Activated T-helper 2 cell treated with anti-CD3 and anti-CD28 coated beads, Interferon-gamma antibody, Interleukin-2, Interleukin-4, amounts not matched to agents 10 μg/mL and 5 μg/mL and 100 μg/mL, durations not matched to agents 14 hours and 24 hours and 36 hours (primary cell): ENCODE measurements at regions not wholly inside any gene's neighbourhood (a gene's known extent, or its start where the extent isn't known, plus 50 kb on each side); places are given as distances from the start of the nearest gene placed in this dataset.
"Not testable (repeated sequence)": the region's sequence is repeated elsewhere in the genome, so short reads cannot be mapped to it uniquely, and the experiment has no call there.

Experiments used
- DNase-seq: peaks from one replicate; pipeline ENCODE4 v3.0.0; 2021; ENCODE audit warnings: low spot score
- H3K27ac Mint-ChIP-seq: one replicate; pipeline ENCODE4 v1.8.0; 2021; ENCODE audit warnings: mixed read lengths
- H3K27me3 Mint-ChIP-seq: one replicate; pipeline ENCODE4 v1.8.0; 2021; ENCODE audit warnings: low read depth, mixed read lengths
- H3K36me3 Mint-ChIP-seq: one replicate; pipeline ENCODE4 v1.8.0; 2021; ENCODE audit warnings: low read depth, mixed read lengths
- H3K4me1 Mint-ChIP-seq: one replicate; pipeline ENCODE4 v1.8.0; 2021; ENCODE audit warnings: low read depth, mixed read lengths
- H3K4me3 Mint-ChIP-seq: one replicate; pipeline ENCODE4 v1.8.0; 2021; ENCODE audit warnings: low read depth, mild to moderate bottlenecking, moderate library complexity, mixed read lengths
- H3K9me3 Mint-ChIP-seq: one replicate; pipeline ENCODE4 v1.8.0; 2021; ENCODE audit warnings: mixed read lengths
- intact Hi-C: fragments of 100-400 bp; cut with micrococcal nuclease; formaldehyde crosslinking; loops from one replicate; pipeline ENCODE4 v1.15.1; 2023

DNA sequence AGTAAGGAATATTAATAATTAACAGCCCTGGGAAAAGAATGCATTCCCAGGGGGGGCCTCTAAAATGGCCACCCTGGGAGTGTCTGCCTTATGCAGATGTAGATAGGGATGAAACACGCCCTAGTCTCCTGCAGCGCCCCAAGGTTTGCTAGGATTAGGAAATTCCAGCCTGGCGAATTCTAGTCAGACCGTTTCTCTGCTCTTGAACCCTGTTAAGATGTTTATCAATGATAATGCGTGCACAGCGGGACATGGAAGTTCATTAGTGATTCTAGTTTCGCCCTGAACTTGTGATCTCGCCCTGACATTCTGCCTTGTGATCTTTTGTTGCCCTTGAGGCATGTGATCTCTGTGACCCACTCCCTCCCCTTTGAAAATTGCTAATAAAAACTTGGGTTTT lies 95.1 kb upstream of the UGP2 start:
- DNase-seq, H3K4me3 Mint-ChIP-seq, intact Hi-C loops, H3K4me1 Mint-ChIP-seq, H3K9me3 Mint-ChIP-seq, H3K36me3 Mint-ChIP-seq, H3K27ac Mint-ChIP-seq: not testable (repeated sequence)
- H3K27me3 Mint-ChIP-seq: peaks cover 27% of the 10 kb centered on the region

DNA sequence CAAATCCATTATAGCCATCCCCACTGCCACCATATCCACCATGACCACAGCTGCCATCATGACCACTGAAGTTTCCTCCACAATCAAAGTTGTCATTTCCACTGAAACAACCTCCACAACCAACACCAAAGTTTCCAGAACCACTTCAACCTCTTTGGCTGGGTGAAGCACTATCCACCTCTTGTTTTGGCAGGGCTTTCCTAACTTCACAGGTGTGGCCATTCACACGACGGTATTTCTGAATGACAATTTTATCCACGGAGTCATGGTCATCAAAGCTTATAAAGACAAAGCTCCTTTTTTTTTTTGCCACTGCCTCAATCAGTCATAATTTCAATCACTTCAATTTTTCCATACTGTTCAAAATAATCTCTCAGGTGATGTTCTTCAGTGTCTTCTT lies 89.8 kb upstream of the UGP2 start:
- Mint-ChIP-seq H3K36me3 (no peaks in the 10 kb centered on the region), H3K4me3 (no peak overlapping the region), H3K27ac (no peak overlapping the region), H3K9me3 (peaks cover 3% of the 10 kb centered on the region), H3K27me3 (peaks cover 22% of the 10 kb centered on the region), H3K4me1 (no peaks in the 10 kb centered on the region)
- intact Hi-C loops: no loop called here
- DNase-seq: no peak

DNA sequence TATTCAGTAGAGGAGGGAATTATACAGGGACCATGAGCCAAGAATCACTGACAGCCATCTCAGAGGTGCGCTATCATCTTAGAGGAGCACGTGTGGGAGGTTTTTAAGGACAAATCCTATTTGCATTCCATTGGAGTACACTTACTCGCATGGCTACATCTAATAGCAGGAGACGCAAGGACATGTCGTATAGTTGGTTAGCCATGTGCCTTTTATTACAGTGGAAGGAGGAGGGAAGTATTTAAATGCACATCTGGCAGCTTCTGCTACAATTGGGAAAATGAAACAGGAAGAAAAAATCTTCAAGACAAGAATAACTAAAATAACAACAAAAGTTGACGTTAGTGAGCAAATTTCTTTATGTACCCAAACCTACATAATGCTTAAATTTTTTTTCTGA lies 86.5 kb upstream of the UGP2 start:
- Mint-ChIP-seq H3K4me1 (no peaks in the 10 kb centered on the region), H3K27ac (no peak overlapping the region), H3K9me3 (no peaks in the 10 kb centered on the region), H3K4me3 (no peak overlapping the region), H3K27me3 (peaks cover 14% of the 10 kb centered on the region), H3K36me3 (no peaks in the 10 kb centered on the region)
- no peak for DNase-seq
- intact Hi-C loops: no loop called here

DNA sequence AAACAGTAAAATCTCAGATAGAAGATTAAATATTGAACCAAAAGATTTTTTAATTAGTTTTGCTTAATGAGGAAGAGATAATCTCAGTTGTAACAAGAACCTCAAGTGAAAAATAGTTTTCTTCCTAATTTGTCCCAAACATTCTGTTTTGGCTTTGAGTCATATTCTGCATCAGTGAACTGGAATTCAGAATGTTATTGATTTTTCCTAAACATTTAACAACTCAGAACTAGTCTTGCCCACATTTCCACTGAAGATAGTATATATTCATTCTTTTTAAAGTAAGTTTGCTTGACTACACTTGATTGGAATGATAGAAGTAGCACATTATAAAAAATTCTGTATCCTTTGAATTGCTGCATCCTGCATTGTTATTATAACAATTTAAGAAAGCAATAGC lies 85.7 kb upstream of the UGP2 start:
- no peak overlapping the region for H3K4me3 Mint-ChIP-seq
- no peaks in the 10 kb centered on the region for H3K36me3 Mint-ChIP-seq
- intact Hi-C loops: no loop called here
- H3K27ac Mint-ChIP-seq: no peak overlapping the region
- no peak for DNase-seq
- H3K9me3 Mint-ChIP-seq: no peaks in the 10 kb centered on the region
- H3K4me1 Mint-ChIP-seq: no peaks in the 10 kb centered on the region
- peaks cover 11% of the 10 kb centered on the region for H3K27me3 Mint-ChIP-seq

DNA sequence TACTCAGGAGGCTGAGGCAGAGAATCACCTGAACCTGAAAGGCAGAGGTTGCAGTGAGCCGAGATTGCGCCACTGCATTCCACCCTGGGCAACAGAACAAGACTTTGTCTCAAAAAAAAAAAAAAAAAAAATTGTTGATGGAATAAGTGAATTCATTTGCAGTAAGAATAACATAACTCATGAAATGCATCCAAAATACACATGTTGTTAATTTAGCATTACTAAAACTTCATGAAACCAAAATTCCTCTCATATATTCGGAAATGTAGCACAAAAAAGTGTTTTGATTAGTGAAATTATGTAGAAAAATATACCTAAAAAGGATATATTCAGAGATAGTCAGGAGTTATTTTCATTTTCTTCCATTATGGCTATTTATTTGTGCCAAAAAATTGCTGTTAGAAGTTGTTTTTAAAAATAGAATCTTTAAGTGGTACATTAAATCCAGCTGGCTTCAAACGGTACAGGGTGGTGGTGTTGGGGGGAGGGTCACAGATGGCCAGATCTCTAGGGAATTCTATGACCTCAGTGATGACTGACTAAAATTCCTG lies 78.2 kb upstream of the UGP2 start:
- Mint-ChIP-seq H3K9me3 (peaks cover 14% of the 10 kb centered on the region), H3K4me1 (no peaks in the 10 kb centered on the region), H3K27me3 (peaks cover 3% of the 10 kb centered on the region), H3K27ac (no peak overlapping the region), H3K36me3 (no peaks in the 10 kb centered on the region), H3K4me3 (no peak overlapping the region)
- DNase-seq: no peak
- intact Hi-C loops: no loop called here

DNA sequence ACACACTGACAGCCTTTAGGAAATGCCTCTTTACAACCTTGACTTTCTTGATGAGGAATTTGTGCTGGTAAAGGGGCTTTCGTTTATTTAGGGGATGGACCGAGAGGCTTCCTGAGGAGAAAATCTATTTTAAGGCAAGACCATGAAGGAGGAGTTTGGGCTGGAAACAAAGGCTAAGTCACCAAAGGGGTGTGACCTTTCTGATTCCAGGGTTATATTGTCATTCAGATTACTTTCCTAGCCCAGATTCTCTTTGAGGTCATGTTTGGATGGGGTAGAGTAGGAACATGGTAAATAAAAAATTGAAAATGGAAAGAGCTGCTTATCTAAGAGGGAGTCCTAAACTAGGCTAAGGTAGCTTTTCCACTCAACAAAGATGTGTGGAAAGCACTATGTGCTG lies 77.1 kb upstream of the UGP2 start:
- H3K4me3 Mint-ChIP-seq: no peak overlapping the region
- intact Hi-C loops: no loop called here
- H3K27ac Mint-ChIP-seq: no peak overlapping the region
- no peaks in the 10 kb centered on the region for H3K36me3 Mint-ChIP-seq
- H3K9me3 Mint-ChIP-seq: peaks cover 17% of the 10 kb centered on the region
- H3K4me1 Mint-ChIP-seq: no peaks in the 10 kb centered on the region
- no peak for DNase-seq
- H3K27me3 Mint-ChIP-seq: peaks cover 3% of the 10 kb centered on the region

DNA sequence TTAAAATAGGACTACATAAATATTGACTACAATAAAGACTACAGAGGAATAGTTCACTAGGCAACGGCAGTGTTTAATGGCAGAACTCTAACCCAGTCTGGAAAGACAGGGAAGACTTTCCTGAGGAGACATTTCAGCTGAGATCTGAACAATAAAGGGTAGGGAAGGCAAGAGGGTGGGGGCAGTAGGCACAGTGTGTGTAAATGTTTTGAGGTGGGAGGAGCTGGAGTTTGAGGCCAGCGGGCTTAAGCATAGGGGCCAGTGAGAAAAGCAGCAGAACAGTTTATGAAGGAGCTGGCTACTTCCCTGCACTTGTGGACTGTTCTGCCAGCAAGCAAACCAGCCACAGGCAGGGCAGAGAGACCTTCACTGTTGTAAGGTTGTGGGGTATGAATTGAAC lies 76.6 kb upstream of the UGP2 start:
- Mint-ChIP-seq H3K27ac (no peak overlapping the region), H3K4me1 (no peaks in the 10 kb centered on the region), H3K27me3 (peaks cover 3% of the 10 kb centered on the region), H3K9me3 (peaks cover 17% of the 10 kb centered on the region), H3K36me3 (no peaks in the 10 kb centered on the region), H3K4me3 (no peak overlapping the region)
- intact Hi-C loops: no loop called here
- no peak for DNase-seq

DNA sequence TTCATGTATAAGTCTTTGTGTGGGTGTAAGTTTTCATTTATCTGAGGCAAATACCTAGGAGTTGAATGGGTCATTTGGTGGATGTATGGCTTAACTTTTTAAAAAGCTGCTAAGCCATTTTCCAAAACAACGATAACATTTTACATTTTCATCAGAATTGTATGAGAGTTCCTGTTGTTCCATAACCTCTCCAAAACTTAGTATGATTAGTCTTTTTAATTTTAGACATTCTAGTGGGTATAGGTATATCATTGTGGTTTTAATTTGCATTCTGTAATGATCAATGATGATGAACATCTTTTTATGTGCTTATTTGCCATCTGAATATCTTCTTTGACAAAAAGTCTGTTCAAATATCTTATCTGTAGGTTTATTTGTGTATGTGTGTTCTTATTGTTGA lies 74.4 kb upstream of the UGP2 start:
- Mint-ChIP-seq H3K4me1 (no peaks in the 10 kb centered on the region), H3K36me3 (no peaks in the 10 kb centered on the region), H3K4me3 (no peak overlapping the region)

DNA sequence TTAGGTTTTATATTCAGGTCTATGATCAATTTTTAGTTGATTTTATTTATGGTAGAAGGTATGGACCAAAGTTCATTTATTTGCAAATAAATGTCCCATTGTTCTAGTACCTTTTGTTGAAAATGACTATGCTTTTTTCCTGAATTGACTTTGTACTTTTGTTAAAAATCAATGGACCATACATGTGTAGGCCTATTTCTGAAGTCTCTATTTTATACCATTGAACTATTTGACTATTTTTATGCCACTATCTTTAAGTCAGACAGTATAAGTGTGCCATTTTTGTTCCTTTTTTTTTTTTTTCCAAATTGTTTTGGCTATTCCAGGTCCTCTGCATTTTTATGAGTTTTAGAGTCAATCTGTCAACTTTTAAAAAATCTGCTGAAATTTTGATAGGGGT lies 73.6 kb upstream of the UGP2 start:
- H3K27ac Mint-ChIP-seq: no peak overlapping the region
- intact Hi-C loops: no loop called here
- H3K4me1 Mint-ChIP-seq: no peaks in the 10 kb centered on the region
- peaks cover 3% of the 10 kb centered on the region for H3K27me3 Mint-ChIP-seq
- DNase-seq: no peak
- H3K9me3 Mint-ChIP-seq: peaks cover 17% of the 10 kb centered on the region
- no peak overlapping the region for H3K4me3 Mint-ChIP-seq
- no peaks in the 10 kb centered on the region for H3K36me3 Mint-ChIP-seq

More for the DNA sequence above, 74.4 kb upstream of the UGP2 start:
- no peak for DNase-seq
- Mint-ChIP-seq H3K9me3 (peaks cover 17% of the 10 kb centered on the region), H3K27ac (no peak overlapping the region), H3K27me3 (peaks cover 3% of the 10 kb centered on the region)
- intact Hi-C loops: no loop called here

DNA sequence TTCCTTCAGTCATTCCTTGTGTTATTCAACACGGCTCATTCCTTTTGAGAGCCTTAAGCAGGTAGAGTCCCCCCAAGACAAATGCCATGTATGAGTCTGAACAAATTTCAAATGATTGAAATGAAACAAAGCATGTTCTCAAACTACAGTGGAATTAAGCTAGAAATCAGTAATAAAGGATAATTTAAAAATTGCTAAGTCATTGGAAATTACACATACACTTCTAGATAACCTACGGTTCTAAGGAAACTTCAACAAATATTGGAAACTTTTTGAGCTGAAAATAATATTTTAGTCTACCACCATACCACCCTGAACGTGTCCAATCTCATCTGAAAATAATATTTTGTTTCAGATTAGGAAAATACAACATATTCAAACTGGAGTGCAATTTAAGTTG lies 71.8 kb upstream of the UGP2 start:
- intact Hi-C loops: no loop called here
- Mint-ChIP-seq H3K9me3 (peaks cover 17% of the 10 kb centered on the region), H3K4me1 (no peaks in the 10 kb centered on the region), H3K27me3 (peaks cover 2% of the 10 kb centered on the region), H3K4me3 (no peak overlapping the region), H3K36me3 (no peaks in the 10 kb centered on the region), H3K27ac (no peak overlapping the region)
- no peak for DNase-seq

DNA sequence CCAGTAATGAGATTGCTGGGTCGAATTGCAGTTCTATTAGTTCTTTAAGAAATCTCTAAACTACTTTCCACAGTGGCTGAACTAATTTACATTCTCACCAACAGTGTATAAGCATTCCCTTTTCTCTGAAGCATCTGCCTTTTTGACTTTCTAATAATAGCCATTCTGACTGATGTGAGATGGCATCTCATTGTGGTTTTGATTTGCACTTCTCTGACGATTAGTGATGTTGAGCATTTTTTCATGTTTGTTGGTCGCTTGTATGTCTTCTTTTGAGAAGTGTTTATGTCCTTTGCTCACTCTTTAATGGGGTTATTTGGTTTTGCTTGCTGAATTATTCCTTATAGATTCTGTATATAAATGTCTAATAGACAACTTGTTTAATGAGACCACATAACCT lies 69.6 kb upstream of the UGP2 start:
- Mint-ChIP-seq H3K4me1 (no peaks in the 10 kb centered on the region), H3K36me3 (no peaks in the 10 kb centered on the region), H3K4me3 (no peak overlapping the region), H3K27ac (no peak overlapping the region), H3K27me3 (peaks cover 2% of the 10 kb centered on the region), H3K9me3 (peaks cover 11% of the 10 kb centered on the region)
- intact Hi-C loops: no loop called here
- no peak for DNase-seq

DNA sequence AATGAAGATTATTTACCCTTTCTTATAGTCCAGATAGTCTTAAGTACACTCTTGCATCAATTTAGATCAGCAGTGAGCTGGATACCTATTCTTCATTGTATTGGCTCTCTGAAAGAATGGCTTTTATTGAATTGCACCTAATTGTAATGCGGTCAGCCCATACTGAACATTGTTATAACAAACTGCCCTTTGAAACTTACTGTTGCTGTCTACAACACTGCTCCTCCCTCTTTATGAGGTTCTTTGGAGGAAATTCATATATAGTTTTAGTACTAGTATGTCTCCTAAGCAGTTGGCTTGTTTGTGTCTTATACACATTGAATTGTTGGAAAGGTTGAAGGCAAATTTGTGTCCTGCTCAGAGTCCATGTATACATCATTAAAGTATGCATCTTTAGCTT lies 66.5 kb upstream of the UGP2 start:
- intact Hi-C loops: no loop called here
- no peak overlapping the region for H3K27ac Mint-ChIP-seq
- no peak for DNase-seq
- no peaks in the 10 kb centered on the region for H3K9me3 Mint-ChIP-seq
- H3K4me3 Mint-ChIP-seq: no peak overlapping the region
- H3K27me3 Mint-ChIP-seq: peaks cover 5% of the 10 kb centered on the region
- H3K36me3 Mint-ChIP-seq: no peaks in the 10 kb centered on the region
- H3K4me1 Mint-ChIP-seq: no peaks in the 10 kb centered on the region

DNA sequence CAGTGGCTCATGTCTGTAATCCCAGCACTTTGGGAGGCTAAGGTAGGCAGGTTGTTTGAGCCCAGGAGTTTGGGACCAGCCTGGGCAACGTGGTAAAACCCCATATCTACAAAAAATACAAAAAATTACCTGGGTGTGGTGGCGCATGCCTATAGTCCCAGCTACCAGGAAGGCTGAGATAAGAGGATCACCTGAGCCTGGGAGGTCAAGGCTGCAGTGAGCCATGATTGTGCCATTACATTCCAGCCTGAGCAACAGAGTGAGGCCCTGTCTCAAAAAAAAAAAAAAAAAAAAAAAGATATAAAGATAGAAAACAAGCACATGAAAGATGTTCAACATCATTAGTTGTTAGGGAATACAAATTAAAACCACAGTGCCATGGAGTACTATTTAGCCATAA lies 65.3 kb upstream of the UGP2 start:
- H3K27ac Mint-ChIP-seq: no peak overlapping the region

DNA sequence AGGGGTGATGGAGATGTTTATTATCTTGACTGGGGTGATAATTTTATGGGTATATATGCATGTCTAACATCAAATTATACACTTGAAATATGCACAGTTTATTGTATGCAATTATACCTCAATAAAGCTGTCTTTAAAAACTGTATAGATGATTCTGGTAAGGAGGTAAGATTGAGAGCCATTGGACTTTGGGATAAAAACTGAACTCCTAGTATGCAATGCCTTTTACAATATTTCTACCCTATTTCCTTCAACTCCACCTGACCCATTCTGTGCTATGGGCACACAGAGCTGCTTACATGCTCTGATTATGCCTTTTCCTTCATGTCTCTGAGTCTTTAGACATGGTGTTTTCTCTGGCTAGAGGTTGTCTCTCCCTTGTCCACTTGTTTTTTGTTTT lies 63.9 kb upstream of the UGP2 start:
- no peaks in the 10 kb centered on the region for H3K9me3 Mint-ChIP-seq
- no peak for DNase-seq
- intact Hi-C loops: no loop called here
- H3K4me3 Mint-ChIP-seq: no peak overlapping the region
- H3K27me3 Mint-ChIP-seq: peaks cover 15% of the 10 kb centered on the region
- H3K27ac Mint-ChIP-seq: no peak overlapping the region
- H3K4me1 Mint-ChIP-seq: no peaks in the 10 kb centered on the region
- no peaks in the 10 kb centered on the region for H3K36me3 Mint-ChIP-seq

More for the DNA sequence above, 65.3 kb upstream of the UGP2 start:
- Mint-ChIP-seq H3K9me3 (no peaks in the 10 kb centered on the region), H3K4me1 (no peaks in the 10 kb centered on the region), H3K36me3 (no peaks in the 10 kb centered on the region), H3K27me3 (peaks cover 14% of the 10 kb centered on the region), H3K4me3 (no peak overlapping the region)
- intact Hi-C loops: no loop called here
- DNase-seq: no peak
